ENCODE measurements at regions not wholly inside any gene's neighbourhood (a gene's known extent, or its start where the extent isn't known, plus 50 kb on each side); places are given as distances from the start of the nearest gene placed in this dataset.

DNA sequence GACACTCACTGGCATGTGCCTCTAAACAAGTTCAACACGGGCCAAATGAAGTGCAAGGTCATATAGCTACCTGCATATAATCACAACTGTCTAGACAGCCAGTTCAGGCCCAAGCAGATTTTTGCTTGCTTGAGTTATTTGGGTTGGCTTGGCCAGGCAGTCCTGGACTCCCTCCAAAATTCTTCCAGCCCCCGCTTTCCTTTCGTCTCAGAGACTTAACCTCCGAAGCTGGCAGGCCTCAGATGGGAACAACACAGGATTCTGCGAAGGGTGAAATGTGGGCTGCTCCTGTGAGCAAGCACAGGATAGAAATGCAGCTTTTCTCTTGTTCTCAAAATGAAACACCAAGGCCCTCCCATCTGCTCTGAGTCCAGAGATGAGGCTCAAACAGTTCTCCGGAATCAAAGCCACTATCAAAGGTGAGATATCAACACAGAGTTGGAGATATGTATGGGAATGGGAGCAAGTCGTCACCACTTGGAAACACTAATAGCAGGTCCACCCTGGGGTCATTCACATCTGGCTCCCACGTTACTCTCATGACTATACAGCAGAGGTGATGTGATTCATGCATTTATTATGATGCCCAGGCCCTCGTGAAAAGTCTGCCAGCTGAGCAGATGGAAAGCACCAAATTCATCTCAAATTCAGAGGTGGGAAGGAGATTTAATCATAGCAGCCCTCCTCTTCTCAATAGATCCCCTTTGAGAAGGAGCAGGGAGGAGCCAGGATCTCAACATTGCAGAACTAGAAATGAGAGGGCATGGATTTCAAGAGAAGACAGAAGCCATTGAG, 389.8 kb downstream of the NUAK1 start:
- Histone ChIP-seq H3K27me3 (ENCODE audit: control insufficient read depth, insufficient read depth, low read length, poor library complexity, severe bottlenecking) (no peaks in the 10 kb centered on the region), H3K9me3 (ENCODE audit: control insufficient read depth, low read length) (no peaks in the 10 kb centered on the region), H3K4me3 (ENCODE audit: insufficient read depth, low read depth, low read length) (no peak overlapping the region), H3K36me3 (ENCODE audit: control insufficient read depth, insufficient read depth, low read length) (no peaks in the 10 kb centered on the region), H3K4me1 (ENCODE audit: control insufficient read depth, insufficient read depth, low read length) (no peaks in the 10 kb centered on the region), H3K27ac (ENCODE audit: insufficient read depth, low read depth, low read length, poor library complexity, severe bottlenecking) (no peak overlapping the region)
- 89 to 90% methylated on average over 9 of the region's 9 CpGs for WGBS, 2 experiments

DNA sequence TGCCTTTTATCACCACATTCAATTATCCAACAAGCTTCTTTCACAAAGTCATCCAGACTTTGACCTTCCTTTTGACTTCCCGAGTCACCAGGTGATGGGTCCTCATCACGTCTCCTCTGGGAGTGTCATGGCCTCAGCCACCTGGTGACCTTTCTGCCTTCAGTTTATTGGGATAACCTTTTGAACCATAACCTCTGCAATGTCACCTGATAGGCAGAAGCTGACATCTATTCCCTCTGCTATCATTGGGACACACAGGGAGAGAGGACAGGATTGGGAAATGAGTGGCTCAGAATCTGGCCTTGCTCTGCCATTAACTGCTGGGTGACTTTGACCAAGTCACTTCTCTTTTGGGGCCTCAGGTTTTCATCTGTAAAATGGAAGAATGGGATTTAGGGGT, 388.7 kb downstream of the NUAK1 start:
- no peaks in the 10 kb centered on the region for H3K9me3 ChIP-seq (ENCODE audit: control insufficient read depth, low read length)
- WGBS, 2 experiments, result 88 to 91% methylated on average over 2 of the region's 2 CpGs
- H3K27me3 ChIP-seq (ENCODE audit: control insufficient read depth, insufficient read depth, low read length, poor library complexity, severe bottlenecking), result no peaks in the 10 kb centered on the region
- H3K27ac ChIP-seq (ENCODE audit: insufficient read depth, low read depth, low read length, poor library complexity, severe bottlenecking), result no peak overlapping the region
- no peak overlapping the region for H3K4me3 ChIP-seq (ENCODE audit: insufficient read depth, low read depth, low read length)
- no peaks in the 10 kb centered on the region for H3K4me1 ChIP-seq (ENCODE audit: control insufficient read depth, insufficient read depth, low read length)
- no peaks in the 10 kb centered on the region for H3K36me3 ChIP-seq (ENCODE audit: control insufficient read depth, insufficient read depth, low read length)

DNA sequence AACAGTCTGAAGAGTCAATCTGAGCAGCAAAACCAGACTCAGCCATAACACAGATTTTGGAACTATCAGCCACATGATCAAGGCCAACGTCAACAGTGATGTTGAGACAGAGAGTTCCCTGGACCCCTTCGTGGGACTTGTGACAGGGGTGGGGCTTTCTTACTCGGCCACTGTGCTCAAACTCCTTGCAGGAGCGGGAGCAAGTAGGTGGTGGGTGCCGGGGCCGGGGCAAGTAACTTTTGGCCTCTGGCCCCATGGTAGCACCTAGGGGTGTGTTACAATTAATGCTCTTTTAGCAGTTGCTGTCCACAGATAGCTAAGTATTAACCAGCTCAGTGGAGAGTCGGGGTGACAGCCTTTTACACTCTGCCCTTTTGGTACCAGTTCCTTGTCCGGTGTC, 384.4 kb downstream of the NUAK1 start:
- no peak overlapping the region for H3K4me3 ChIP-seq (ENCODE audit: insufficient read depth, low read depth, low read length)
- H3K4me1 ChIP-seq (ENCODE audit: control insufficient read depth, insufficient read depth, low read length), result no peaks in the 10 kb centered on the region
- H3K36me3 ChIP-seq (ENCODE audit: control insufficient read depth, insufficient read depth, low read length), result no peaks in the 10 kb centered on the region
- no peaks in the 10 kb centered on the region for H3K27me3 ChIP-seq (ENCODE audit: control insufficient read depth, insufficient read depth, low read length, poor library complexity, severe bottlenecking)
- no peak overlapping the region for H3K27ac ChIP-seq (ENCODE audit: insufficient read depth, low read depth, low read length, poor library complexity, severe bottlenecking)
- no peaks in the 10 kb centered on the region for H3K9me3 ChIP-seq (ENCODE audit: control insufficient read depth, low read length)
- WGBS, 2 experiments, result 91 to 95% methylated on average over 8 of the region's 8 CpGs

DNA sequence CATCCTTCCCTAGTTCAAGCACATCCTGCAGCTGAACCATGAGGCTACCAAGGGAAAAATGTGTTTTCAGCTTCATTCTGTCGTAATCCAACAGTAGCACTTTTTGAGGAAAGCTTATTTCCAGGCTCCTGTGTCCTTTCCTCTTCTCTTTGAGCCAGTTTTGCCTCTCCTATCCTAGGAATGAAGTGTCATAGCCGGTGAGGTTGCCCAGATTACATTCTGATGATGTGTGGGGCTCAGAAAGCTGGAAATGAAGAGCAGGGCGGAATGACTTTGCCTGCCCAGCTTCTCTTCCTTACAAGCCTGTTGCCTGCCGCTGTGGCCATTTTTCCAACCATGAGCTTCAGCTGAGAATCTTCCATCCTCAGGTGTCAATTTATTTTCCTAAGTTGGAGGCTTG, 381.8 kb downstream of the NUAK1 start:
- H3K27ac ChIP-seq (ENCODE audit: insufficient read depth, low read depth, low read length, poor library complexity, severe bottlenecking), result no peak overlapping the region
- H3K4me3 ChIP-seq (ENCODE audit: insufficient read depth, low read depth, low read length), result no peak overlapping the region
- H3K9me3 ChIP-seq (ENCODE audit: control insufficient read depth, low read length), result no peaks in the 10 kb centered on the region
- H3K36me3 ChIP-seq (ENCODE audit: control insufficient read depth, insufficient read depth, low read length), result no peaks in the 10 kb centered on the region
- H3K4me1 ChIP-seq (ENCODE audit: control insufficient read depth, insufficient read depth, low read length), result no peaks in the 10 kb centered on the region
- no peaks in the 10 kb centered on the region for H3K27me3 ChIP-seq (ENCODE audit: control insufficient read depth, insufficient read depth, low read length, poor library complexity, severe bottlenecking)
- 97% methylated on average over 4 of the region's 4 CpGs for WGBS, 2 experiments

DNA sequence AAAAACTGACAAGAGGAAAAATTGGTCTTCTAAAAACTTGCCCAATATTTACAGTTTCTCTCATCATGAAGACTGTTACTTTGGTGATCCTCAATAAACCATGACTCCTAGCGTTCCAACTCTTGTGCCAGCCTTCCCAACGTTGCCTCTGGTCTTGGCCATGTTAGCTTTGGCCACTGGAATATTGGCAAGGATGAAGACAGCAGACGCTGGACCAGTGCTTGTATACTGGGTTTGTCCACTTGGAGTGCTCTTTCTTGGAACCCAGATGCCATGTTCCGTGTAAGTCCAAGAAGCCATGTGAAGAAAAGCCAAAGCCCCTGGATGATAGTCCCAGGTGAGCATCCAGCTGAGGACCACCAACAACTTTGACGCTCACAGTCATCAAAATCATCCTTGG, 379.6 kb downstream of the NUAK1 start:
- Histone ChIP-seq H3K27ac (ENCODE audit: insufficient read depth, low read depth, low read length, poor library complexity, severe bottlenecking) (no peak overlapping the region), H3K27me3 (ENCODE audit: control insufficient read depth, insufficient read depth, low read length, poor library complexity, severe bottlenecking) (no peaks in the 10 kb centered on the region), H3K4me3 (ENCODE audit: insufficient read depth, low read depth, low read length) (no peak overlapping the region), H3K36me3 (ENCODE audit: control insufficient read depth, insufficient read depth, low read length) (no peaks in the 10 kb centered on the region), H3K9me3 (ENCODE audit: control insufficient read depth, low read length) (no peaks in the 10 kb centered on the region), H3K4me1 (ENCODE audit: control insufficient read depth, insufficient read depth, low read length) (peaks cover 2% of the 10 kb centered on the region)
- 93 to 95% methylated on average over 5 of the region's 5 CpGs for WGBS, 2 experiments

DNA sequence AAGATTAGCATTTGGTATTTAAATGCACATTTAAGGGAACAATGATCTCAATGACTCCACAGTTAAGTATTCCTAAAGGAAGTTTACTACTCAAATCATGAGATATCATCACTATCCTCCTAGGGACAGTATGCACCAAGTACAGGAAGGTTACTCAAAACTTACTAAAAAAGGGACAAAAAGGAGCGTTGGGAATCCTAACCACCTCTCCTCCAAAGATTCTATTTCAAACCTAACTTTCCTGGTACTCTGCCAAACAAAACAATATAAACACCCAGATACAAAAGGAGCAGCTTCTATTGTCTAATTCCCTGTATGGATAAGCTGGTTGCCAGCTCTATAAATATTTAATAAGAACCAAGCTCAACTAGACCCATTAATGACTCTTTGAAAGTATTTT, 377.7 kb downstream of the NUAK1 start:
- Histone ChIP-seq H3K27me3 (ENCODE audit: control insufficient read depth, insufficient read depth, low read length, poor library complexity, severe bottlenecking) (no peaks in the 10 kb centered on the region), H3K9me3 (ENCODE audit: control insufficient read depth, low read length) (no peaks in the 10 kb centered on the region), H3K4me3 (ENCODE audit: insufficient read depth, low read depth, low read length) (no peak overlapping the region), H3K4me1 (ENCODE audit: control insufficient read depth, insufficient read depth, low read length) (peaks cover 6% of the 10 kb centered on the region), H3K36me3 (ENCODE audit: control insufficient read depth, insufficient read depth, low read length) (no peaks in the 10 kb centered on the region), H3K27ac (ENCODE audit: insufficient read depth, low read depth, low read length, poor library complexity, severe bottlenecking) (no peak overlapping the region)
- WGBS, 2 experiments, result 78 to 95% methylated on average over 1 of the region's 1 CpG

DNA sequence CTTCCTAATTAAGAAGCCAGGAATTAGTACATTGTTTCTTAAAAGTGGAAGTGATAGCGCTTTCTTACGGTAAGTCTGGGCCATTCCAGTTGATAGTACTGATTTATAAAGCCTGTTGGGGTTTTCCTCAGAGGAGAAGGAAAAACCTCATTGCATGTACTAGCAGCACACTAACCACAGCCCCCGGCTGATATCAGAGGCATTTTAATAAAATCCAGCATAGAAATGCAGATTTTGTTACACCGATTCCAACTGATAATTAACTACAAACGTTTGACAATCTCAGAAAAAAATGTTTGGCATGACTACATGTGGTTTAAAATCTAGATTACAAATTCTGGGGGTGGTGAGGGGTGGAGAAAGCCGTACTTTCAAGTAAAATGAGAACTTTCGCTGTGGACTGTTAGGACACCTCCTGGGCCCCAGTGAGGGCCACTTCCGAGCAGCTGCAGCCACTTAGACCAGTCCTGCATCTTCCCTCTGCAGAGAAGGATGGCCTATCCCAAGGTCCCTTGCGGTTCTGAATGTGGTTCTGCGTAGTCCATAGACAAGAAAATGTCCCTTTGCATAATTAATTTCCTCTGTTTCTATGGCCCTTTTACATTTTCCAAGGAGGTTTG, 374.4 kb downstream of the NUAK1 start:
- Histone ChIP-seq H3K4me1 (ENCODE audit: control insufficient read depth, insufficient read depth, low read length) (peaks cover 6% of the 10 kb centered on the region), H3K27me3 (ENCODE audit: control insufficient read depth, insufficient read depth, low read length, poor library complexity, severe bottlenecking) (no peaks in the 10 kb centered on the region), H3K27ac (ENCODE audit: insufficient read depth, low read depth, low read length, poor library complexity, severe bottlenecking) (peak overlapping the region; percentile 4), H3K36me3 (ENCODE audit: control insufficient read depth, insufficient read depth, low read length) (no peaks in the 10 kb centered on the region), H3K4me3 (ENCODE audit: insufficient read depth, low read depth, low read length) (no peak overlapping the region), H3K9me3 (ENCODE audit: control insufficient read depth, low read length) (no peaks in the 10 kb centered on the region)
- WGBS, 2 experiments, result 84 to 85% methylated on average over 10 of the region's 10 CpGs

DNA sequence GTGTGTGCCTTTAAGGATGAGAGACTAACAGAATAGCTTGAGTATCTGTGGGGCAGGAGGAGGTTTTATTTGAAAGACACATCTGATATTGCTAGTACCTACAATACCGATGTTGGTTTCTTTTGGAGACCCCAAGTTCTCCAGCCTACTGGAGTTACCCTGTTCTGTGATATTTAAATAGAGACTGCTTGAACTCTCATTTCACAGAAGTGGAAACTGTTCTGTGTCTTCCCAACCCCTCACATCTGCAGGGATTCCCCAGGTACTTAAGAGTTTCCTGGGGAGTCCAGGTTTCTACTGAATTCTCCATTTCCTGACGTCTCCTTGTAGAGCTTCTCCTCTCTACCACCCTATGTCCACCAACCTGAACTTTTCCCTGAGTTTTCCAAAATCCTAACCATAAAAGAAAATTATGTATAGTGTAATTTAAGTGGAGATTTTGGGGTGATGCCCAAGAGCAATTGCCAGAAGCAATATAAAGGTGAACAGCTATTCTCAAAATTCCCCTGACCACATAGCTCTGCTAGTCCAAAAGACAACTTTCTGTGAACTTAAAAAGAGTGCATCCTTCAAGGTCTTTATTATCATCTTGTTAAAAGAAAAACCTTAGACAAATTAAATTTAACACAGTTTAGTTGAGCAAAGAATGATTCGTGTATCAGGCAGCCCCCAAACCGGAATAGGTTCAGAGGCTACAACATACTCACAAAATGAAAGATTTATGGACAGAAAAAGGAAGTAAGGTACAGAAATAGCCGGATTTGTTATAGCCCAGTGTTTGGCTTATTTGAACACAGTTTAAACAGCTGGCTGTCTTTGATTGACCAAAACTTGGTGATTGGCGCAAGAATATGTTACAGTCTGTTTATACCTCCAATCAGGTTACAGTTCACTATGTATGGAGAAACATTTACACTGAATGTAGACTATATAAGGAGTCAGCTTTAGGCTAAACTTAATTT, 373.4 kb downstream of the NUAK1 start:
- Histone ChIP-seq H3K9me3 (ENCODE audit: control insufficient read depth, low read length) (no peaks in the 10 kb centered on the region), H3K4me1 (ENCODE audit: control insufficient read depth, insufficient read depth, low read length) (peaks cover 6% of the 10 kb centered on the region), H3K4me3 (ENCODE audit: insufficient read depth, low read depth, low read length) (no peak overlapping the region), H3K27me3 (ENCODE audit: control insufficient read depth, insufficient read depth, low read length, poor library complexity, severe bottlenecking) (no peaks in the 10 kb centered on the region), H3K36me3 (ENCODE audit: control insufficient read depth, insufficient read depth, low read length) (no peaks in the 10 kb centered on the region), H3K27ac (ENCODE audit: insufficient read depth, low read depth, low read length, poor library complexity, severe bottlenecking) (no peak overlapping the region)
- 86 to 90% methylated on average over 5 to 6 of the region's 6 CpGs for WGBS, 2 experiments

DNA sequence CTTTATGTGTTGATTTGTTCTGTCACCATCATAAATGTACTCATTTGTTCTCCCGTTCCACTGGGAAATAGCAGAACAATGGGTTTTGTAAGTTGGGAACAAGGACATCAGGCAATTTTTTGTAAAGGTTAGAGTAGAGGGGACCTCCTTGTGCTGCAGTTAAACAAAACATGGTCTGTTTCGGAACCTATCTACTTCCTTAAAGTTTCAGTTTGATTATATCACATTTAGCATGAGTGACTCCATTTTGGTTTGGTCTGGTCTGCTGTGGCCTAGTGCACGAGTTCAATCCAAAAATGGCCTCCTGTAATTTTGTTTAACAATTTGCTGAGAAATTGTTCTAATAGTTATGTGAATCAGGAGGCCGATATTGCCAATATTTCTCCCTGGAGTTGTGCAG, 372.7 kb downstream of the NUAK1 start:
- Histone ChIP-seq H3K4me1 (ENCODE audit: control insufficient read depth, insufficient read depth, low read length) (peaks cover 6% of the 10 kb centered on the region), H3K27ac (ENCODE audit: insufficient read depth, low read depth, low read length, poor library complexity, severe bottlenecking) (no peak overlapping the region), H3K27me3 (ENCODE audit: control insufficient read depth, insufficient read depth, low read length, poor library complexity, severe bottlenecking) (no peaks in the 10 kb centered on the region), H3K4me3 (ENCODE audit: insufficient read depth, low read depth, low read length) (no peak overlapping the region), H3K9me3 (ENCODE audit: control insufficient read depth, low read length) (no peaks in the 10 kb centered on the region), H3K36me3 (ENCODE audit: control insufficient read depth, insufficient read depth, low read length) (no peaks in the 10 kb centered on the region)
- WGBS, 2 experiments, result 96 to 97% methylated on average over 4 of the region's 4 CpGs

DNA sequence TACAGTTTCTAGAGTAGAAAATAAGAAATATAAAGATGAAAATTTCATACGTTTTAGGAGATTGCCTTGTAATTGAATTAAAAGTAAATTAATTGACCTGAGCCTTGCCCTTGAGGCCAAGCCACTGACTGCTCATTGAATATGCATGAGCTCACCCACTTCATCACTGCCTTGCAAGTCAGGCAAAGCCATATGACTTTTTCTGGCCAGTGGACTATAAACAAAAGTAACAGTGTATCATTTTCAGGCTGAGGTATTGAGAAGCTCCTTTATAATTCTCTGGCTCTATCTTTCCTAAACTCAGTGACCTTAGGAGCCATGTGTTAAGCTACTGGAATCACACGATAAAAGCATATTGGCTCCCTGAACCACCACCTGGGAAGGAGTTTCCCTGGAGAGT, 369.3 kb downstream of the NUAK1 start:
- Histone ChIP-seq H3K9me3 (ENCODE audit: control insufficient read depth, low read length) (no peaks in the 10 kb centered on the region), H3K4me1 (ENCODE audit: control insufficient read depth, insufficient read depth, low read length) (peaks cover under 1% of the 10 kb centered on the region), H3K36me3 (ENCODE audit: control insufficient read depth, insufficient read depth, low read length) (no peaks in the 10 kb centered on the region), H3K27me3 (ENCODE audit: control insufficient read depth, insufficient read depth, low read length, poor library complexity, severe bottlenecking) (no peaks in the 10 kb centered on the region), H3K4me3 (ENCODE audit: insufficient read depth, low read depth, low read length) (no peak overlapping the region), H3K27ac (ENCODE audit: insufficient read depth, low read depth, low read length, poor library complexity, severe bottlenecking) (no peak overlapping the region)
- 94 to 98% methylated on average over 2 of the region's 2 CpGs for WGBS, 2 experiments
